SH-SY5Y (cell line): ENCODE measurements at regions not wholly inside any gene's neighbourhood (a gene's known extent, or its start where the extent isn't known, plus 50 kb on each side); places are given as distances from the start of the nearest gene placed in this dataset.

Experiments
- GATA2 ChIP-seq: IDR thresholded peaks from 2 replicates; pipeline ENCODE4 v1.6.1; 2011; ENCODE audit warnings: mild to moderate bottlenecking, low read depth, low read length
- GATA3 ChIP-seq: IDR thresholded peaks from 2 replicates; pipeline ENCODE4 v1.6.1; 2011; ENCODE audit warnings: low read depth, mild to moderate bottlenecking, low read length, moderate library complexity

DNA sequence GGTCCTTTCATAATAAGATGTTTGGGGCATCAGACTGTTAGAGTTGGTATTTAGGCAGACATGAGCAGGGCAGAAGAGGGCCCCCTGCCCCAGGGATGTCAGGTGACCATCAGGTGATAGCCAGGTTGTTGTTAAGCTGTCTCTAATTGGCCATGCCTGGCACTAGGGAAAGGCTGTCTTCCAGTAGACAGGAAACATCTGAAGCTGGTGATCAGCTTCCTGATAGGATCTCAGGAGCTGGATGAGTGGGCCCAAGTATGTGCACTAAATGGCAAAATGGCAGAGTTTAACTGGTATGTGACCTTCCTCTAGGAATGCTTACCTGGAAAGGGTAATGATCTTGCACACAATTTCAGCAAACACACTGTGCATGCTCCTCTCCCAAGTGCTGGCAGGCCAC is 190.7 kb downstream of the CDH26 start:
- TF ChIP-seq GATA2 = no peak
- no peak for TF ChIP-seq GATA3

DNA sequence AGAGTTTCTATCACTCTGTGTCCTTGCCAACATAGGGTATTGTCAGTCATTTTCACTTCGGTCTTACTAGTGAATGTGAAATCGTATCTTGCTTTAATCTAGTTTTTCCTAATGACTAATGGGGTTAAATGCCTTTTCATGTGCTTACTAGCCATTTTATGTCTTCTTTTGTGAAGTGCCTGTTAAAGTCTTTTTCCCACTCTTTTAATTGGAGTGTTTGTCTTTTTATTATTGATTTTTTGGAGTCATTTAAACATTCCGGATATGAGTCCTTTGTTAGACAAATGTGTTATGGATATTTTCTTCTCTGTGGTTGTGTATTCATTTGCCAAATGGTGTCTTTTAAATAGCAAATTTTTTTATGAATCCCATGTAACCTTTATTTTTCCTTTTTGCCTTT is 194.6 kb downstream of the CDH26 start:
- TF ChIP-seq GATA3 = no peak
- TF ChIP-seq GATA2 = no peak

DNA sequence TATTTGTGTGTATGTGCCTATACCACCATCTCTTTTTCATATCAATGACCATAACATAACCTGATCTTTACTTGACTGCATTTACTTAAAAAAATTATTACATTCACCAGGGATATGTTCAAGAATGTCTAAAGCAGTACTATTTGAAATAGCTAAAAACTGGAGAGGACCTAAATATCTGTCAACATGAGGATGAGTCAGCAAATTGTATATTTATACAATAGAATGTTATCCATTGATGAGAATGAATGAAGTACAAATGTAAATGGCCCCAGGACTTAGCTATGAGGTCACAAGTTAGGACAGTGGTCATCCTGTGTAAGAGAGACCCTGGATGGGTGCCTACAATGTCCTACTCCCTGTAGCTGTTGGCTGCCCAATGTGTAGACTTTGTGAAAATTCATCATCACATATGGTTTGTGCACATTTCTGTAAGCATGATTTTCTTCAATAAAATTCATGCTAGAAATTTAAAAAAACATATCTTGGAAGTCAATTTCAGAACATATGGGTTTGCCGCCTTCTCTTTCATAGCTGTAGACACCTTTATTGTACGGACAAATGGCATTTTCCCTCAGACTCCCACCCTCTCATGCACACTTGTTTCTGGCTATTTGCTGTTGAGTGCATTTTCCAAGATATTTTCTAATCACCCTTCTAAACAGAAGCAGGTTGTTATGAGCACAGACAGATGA is 202.4 kb downstream of the CDH26 start:
- TF ChIP-seq GATA3 (no peak), GATA2 (no peak)

DNA sequence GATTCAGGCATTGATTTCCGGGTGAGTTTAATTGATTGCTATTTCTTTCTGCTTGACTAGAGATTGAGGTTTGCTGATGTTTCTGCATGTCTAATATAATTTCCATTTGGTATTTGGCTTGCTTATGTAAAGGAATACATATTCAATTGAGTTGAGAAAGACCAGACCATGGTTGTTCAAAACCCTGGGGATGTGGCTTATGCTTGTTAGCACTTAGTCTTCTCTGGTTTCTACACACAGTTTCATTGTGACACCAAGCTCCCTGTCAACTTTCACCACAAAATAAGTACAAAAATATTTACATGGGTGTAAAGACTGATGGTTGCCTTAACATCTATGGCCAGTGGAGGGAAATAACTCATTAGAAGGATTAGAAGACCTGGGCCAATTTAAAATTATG is 209.6 kb downstream of the CDH26 start:
- TF ChIP-seq GATA3 (no peak), GATA2 (no peak)

DNA sequence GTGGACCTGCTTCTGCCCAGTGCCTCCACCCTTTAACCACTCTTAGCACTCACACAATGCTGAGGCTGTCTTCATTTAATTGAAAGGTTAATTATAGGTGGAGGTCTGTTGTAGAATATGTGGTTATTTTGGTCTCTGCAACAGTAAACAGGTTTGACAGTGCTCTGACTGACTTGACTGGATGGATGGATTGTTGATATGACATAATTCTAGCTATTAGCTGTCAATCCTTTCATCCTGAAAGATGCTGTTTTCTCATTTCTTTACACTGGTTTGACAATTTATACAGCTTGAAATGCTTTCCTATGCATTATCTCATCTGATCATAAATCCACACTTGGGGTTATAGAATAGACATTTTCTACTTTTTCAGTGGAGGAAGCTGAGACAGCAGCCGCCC is 210.7 kb downstream of the CDH26 start:
- no peak for TF ChIP-seq GATA2
- TF ChIP-seq GATA3 = no peak

DNA sequence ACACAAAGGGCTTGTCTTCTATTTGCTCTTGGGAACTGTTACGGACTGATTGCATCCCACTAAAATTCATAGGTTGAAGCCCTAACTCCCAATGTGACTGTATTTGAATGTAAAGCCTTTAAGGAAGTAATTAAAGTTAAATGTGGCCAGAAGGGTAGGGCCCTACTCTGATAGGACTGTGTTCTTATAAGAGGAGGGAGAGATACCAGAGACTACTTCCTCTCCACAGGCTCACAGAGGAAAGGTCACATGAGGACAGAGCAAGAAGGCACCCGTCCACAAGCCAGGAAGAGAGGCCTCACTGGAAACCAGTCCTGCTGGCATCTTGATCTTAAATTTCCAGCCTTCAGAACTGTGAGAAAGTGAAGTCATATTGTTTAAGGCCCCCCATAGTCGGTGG is 211.9 kb downstream of the CDH26 start:
- TF ChIP-seq GATA2 (no peak), GATA3 (no peak)

DNA sequence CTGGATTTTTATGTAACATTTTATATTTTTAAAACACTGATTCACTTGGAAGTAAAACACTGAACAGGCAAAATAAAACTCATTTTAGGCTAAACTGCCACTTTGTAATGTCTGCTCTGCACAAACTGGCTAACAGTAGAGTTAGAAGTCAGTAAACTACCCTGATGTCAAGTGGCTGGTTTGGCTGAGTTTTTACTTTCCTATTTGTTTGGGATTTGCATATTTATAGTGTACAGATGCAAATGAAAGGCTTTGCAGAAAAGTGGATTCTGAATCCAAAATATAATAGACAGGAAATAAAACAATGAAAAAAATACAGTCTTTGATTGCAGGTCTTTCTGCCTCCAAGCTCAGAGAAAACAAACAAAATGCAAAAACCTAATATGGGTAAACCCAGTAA is 213.1 kb downstream of the CDH26 start:
- TF ChIP-seq GATA2 (no peak), GATA3 (no peak)

DNA sequence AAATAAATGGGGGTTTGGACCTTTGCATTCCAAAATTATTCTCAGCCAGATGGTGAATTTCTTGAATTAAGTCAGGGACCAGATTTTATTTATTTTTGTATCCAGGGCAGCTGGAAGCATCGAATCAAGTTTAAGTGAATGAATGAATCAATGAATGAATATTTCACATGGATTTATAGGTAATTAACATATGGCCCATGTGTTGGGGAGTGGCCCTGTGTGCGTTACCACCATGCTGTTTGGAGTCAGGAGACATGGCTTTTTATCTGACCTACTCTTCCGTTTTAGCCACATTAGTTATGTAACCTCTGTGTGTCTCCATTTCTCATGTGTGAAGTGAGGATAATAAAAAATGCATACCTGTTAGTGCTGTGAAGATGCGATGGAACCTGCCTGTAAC is 213.5 kb downstream of the CDH26 start:
- TF ChIP-seq GATA3 (no peak), GATA2 (no peak)

DNA sequence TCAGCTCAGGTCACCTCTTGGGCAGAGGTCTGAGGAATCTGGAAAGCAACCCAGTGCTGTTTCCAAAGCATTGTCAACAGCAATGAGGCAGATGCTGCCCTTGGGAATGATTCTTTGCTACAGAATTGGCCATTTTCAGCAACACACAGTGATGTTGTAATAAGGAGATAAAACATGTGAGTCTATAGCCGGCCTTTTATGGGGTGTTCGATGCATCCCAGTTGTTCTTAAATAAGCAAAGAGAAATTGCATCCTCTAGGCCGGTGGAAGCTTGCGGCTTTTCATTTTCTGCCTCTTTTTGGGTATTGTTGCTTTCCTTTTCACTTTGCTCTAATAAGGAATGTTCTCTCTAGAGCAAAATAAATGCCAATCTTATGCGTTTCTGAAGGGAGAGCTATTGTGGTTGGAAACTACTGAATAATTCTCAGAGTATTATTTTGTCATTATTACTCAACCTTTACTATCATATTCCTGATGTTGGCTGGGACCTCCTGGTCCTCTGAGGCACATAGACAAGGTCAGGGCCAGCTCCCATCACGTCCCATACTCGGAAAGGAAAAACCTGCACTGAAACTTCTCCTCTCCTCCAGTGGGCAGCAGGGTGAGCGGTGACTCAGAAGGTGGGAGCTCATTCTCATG is 214.2 kb downstream of the CDH26 start:
- TF ChIP-seq GATA3 (no peak), GATA2 (no peak)

DNA sequence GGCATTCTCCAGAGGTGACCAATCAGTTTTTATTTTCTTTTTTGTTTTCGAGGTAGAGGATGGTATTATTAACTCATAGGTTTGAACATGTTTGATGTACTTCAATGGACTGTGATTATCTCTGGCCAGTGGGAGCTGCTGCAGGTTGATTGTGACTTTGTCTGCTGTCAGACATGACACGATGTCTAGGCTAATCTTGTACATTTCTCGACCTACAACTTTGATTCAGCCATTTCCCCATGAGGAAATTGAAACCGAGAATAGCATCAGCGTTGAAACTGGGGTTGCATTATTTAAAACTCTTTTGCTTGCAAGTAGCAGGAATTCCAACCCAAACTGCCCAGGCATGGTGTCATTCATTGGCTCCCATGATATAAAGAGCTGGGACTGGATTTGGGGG is 218.9 kb downstream of the CDH26 start:
- TF ChIP-seq GATA3 (no peak), GATA2 (no peak)

DNA sequence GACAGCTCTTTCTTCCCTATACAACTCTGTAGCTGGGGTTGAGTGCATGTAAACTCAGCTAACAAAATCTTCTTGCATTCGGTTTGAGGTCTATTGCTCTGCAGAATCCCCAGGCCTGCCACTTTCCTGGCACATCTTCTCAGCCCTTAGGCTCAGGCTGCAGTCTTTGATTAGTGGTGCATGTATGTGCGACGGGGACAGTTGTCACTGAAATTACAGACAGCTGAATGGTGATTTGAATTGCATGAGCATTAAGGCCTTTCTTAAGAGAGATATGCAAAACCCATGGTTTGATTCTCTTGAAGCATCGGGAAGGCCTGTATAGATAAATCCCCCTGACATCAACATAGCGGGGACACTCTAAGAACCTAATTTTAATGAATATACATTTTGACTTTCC is 222.8 kb downstream of the CDH26 start:
- TF ChIP-seq GATA3 = no peak
- no peak for TF ChIP-seq GATA2

DNA sequence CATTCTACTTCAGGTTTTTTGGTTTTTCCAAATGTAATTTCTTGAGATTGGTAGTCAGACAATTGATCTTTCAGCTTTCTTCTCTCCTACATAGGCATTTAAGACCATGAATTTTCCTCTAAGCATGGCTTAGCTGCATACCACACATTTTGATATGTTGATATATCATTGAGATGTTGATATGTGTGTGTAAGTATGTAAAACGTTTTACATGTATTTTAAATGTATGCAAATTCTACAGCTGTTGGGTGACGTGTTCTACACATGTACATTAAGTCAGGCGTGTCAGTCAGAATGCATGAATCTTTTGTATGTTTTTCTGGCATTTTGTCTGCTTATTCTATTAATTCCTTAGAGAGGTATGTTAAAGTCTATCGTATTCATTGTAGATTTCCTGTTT is 228.2 kb downstream of the CDH26 start:
- no peak for TF ChIP-seq GATA3
- TF ChIP-seq GATA2 = no peak

DNA sequence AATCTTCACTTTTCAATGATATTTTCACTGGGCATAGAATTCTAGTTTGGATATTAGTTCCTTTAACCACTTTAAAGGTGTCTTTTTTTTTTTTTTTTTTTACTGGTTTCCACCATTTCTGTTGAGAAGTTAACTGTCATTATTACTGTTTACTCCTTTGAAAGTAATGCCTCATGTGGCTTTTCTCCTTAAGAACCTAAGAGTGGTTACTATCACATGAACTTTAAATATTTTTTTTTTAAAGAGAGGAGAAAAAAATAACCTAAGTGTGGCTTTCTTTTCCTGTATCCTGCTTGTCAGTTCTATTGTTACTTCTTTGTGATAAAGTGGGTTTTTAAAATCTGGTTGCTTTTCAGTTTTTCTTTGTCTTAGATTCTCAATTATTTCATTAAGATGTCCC is 229.5 kb downstream of the CDH26 start:
- TF ChIP-seq GATA2 = no peak
- no peak for TF ChIP-seq GATA3

DNA sequence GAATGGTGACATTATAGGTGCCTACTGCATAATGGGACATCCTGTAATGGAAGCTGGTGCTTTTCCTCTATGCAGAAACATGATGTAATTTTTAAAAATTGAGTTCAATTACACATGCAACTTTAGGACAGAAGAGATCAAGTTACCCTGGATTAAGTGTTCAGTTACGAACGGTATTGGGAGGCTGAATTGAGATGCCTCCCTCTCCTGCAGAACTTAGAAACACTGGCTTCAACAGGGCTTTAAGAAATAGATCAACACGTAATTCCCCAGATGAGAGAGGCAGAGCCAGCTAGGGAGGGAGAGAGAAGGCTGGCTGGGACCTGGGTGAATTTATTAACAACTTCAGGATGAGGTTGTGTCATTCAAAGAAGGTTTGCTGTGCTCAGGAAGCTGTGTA is 232.8 kb downstream of the CDH26 start:
- no peak for TF ChIP-seq GATA2
- no peak for TF ChIP-seq GATA3

DNA sequence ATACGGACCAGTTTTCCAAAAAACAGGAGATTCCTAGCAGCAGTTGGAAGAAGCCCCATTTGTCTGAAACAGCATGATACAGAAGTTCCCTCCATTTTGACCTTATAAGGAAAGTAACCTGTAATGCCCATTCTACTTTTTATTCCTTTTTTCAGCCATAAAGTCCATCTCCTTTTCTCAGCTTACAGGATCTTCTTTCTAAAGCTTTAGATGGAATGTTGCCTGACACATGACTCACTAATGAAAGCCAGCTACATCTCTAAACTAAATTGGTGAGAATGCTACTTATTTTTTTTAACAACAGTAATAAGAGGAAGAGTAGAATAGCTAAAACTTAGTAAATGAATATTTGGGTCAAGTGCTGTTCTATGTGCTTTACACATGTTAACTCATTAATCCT is 234.1 kb downstream of the CDH26 start:
- TF ChIP-seq GATA2 = no peak
- TF ChIP-seq GATA3 = no peak

DNA sequence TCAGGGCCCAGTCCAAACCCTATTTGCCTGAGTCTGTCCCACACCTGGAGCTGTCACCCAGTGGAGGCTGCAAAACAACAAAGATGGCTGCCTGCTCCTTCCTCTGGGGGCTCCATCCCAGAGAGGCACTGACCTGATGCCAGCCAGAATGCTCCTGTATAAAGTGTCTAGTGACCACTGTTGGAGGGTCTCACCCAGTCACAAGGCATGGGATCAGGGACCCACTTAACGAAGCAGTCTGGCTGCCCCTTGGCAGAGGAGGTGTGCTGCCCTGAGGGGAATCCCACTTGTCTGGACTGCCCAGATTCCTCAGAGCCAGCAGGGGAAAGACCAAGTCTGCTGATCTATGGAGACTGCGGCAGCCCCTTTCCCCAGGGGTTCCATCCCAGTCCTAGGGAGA is 241.6 kb downstream of the CDH26 start:
- no peak for TF ChIP-seq GATA3
- no peak for TF ChIP-seq GATA2
